H9 (cell line): ENCODE measurements at regions not wholly inside any gene's neighbourhood (a gene's known extent, or its start where the extent isn't known, plus 50 kb on each side); places are given as distances from the start of the nearest gene placed in this dataset.

Experiments used
- DNase-seq: peaks from one replicate; pipeline ENCODE4 v3.0.0-alpha.2; 2017
- H2AFZ ChIP-seq: one replicate; pipeline ENCODE4 v1.6.1; 2013; ENCODE audit warnings: mild to moderate bottlenecking, low read length, control low read depth, moderate library complexity
- H2AK5ac ChIP-seq: 2 replicates; pipeline ENCODE4 v1.6.1; 2013; ENCODE audit warnings: low read length, control low read depth, mixed read lengths; ENCODE audit not compliant: insufficient read length
- H2BK120ac ChIP-seq: one replicate; pipeline ENCODE4 v1.6.1; 2013; ENCODE audit warnings: low read depth, mild to moderate bottlenecking, low read length, control low read depth, inconsistent platforms; ENCODE audit not compliant: poor library complexity, severe bottlenecking
- H2BK12ac ChIP-seq: 2 replicates; pipeline ENCODE4 v1.6.1; 2013; ENCODE audit warnings: low read length, control low read depth, mixed read lengths, low read depth; ENCODE audit not compliant: insufficient read length
- H2BK15ac ChIP-seq: 2 replicates; pipeline ENCODE4 v1.6.1; 2013; ENCODE audit warnings: low read depth, low read length, control low read depth
- H2BK20ac ChIP-seq: one replicate; pipeline ENCODE4 v1.6.1; 2013; ENCODE audit warnings: low read depth, mild to moderate bottlenecking, low read length, control low read depth, inconsistent platforms; ENCODE audit not compliant: poor library complexity, severe bottlenecking
- H2BK5ac ChIP-seq: 2 replicates; pipeline ENCODE4 v1.6.1; 2013; ENCODE audit warnings: low read length, control low read depth, mixed read lengths; ENCODE audit not compliant: insufficient read length
- H3K14ac ChIP-seq: 2 replicates; pipeline ENCODE4 v1.6.1; 2013; ENCODE audit warnings: low read length, control low read depth; ENCODE audit not compliant: insufficient read depth
- H3K18ac ChIP-seq: 2 replicates; pipeline ENCODE4 v1.6.1; 2013; ENCODE audit warnings: low read depth, mild to moderate bottlenecking, mixed read lengths, low read length, control low read depth; ENCODE audit not compliant: insufficient read length
- H3K23ac ChIP-seq: 2 replicates; pipeline ENCODE4 v1.6.1; 2013; ENCODE audit warnings: low read length, control low read depth, mixed read lengths, low read depth; ENCODE audit not compliant: insufficient read length
- H3K23me2 ChIP-seq: 2 replicates; pipeline ENCODE4 v1.6.1; 2013; ENCODE audit warnings: low read depth, mild to moderate bottlenecking, mixed read lengths, low read length, control low read depth; ENCODE audit not compliant: insufficient read length, poor library complexity, severe bottlenecking
- H3K27ac ChIP-seq: 2 replicates; pipeline ENCODE4 v1.5.1; 2013; ENCODE audit warnings: low read length, control low read depth, mixed read lengths, low read depth; ENCODE audit not compliant: insufficient read length
- H3K27me3 ChIP-seq: 2 replicates; pipeline ENCODE4 v1.6.1; 2013; ENCODE audit warnings: low read length, control low read depth, inconsistent platforms; ENCODE audit not compliant: insufficient read depth
- H3K4ac ChIP-seq: 2 replicates; pipeline ENCODE4 v1.6.1; 2013; ENCODE audit warnings: low read depth, mild to moderate bottlenecking, control low read depth, inconsistent platforms, low read length, moderate library complexity
- H3K4me1 ChIP-seq: 2 replicates; pipeline ENCODE4 v1.6.1; 2013; ENCODE audit warnings: low read length, control low read depth, inconsistent platforms; ENCODE audit not compliant: insufficient read depth
- H3K4me2 ChIP-seq: 2 replicates; pipeline ENCODE4 v1.6.1; 2013; ENCODE audit warnings: low read length, control low read depth, mixed read lengths; ENCODE audit not compliant: insufficient read length, insufficient read depth
- H3K56ac ChIP-seq: 2 replicates; pipeline ENCODE4 v1.6.1; 2013; ENCODE audit warnings: low read depth, mild to moderate bottlenecking, mixed read lengths, low read length, control low read depth; ENCODE audit not compliant: insufficient read length
- H3K79me1 ChIP-seq: 2 replicates; pipeline ENCODE4 v1.6.1; 2013; ENCODE audit warnings: low read depth, mild to moderate bottlenecking, moderate library complexity, low read length, control low read depth, inconsistent platforms; ENCODE audit not compliant: insufficient read depth, poor library complexity, severe bottlenecking
- H3K79me2 ChIP-seq: 2 replicates; pipeline ENCODE4 v1.6.1; 2013; ENCODE audit warnings: low read length, control low read depth, inconsistent platforms; ENCODE audit not compliant: insufficient read depth
- H3K9ac ChIP-seq: 2 replicates; pipeline ENCODE4 v1.6.1; 2013; ENCODE audit warnings: low read length, control low read depth, mixed read lengths; ENCODE audit not compliant: insufficient read length; ENCODE audit errors: extremely low read depth
- H3K9me3 ChIP-seq: one replicate; pipeline ENCODE4 v1.6.1; 2013; ENCODE audit warnings: low read depth, low read length, inconsistent platforms; ENCODE audit not compliant: control insufficient read depth
- H3T11ph ChIP-seq: one replicate; pipeline ENCODE4 v1.6.1; 2013; ENCODE audit warnings: mild to moderate bottlenecking, low read length, control low read depth, inconsistent platforms
- H4K20me1 ChIP-seq: one replicate; pipeline ENCODE4 v1.6.1; 2013; ENCODE audit not compliant: control insufficient read depth, insufficient read length, insufficient read depth
- H4K5ac ChIP-seq: 2 replicates; pipeline ENCODE4 v1.6.1; 2013; ENCODE audit warnings: low read depth, mild to moderate bottlenecking, mixed read lengths, low read length, control low read depth; ENCODE audit not compliant: insufficient read length
- H4K8ac ChIP-seq: replicated peaks from 2 replicates; pipeline ENCODE4 v1.6.1; 2013; ENCODE audit warnings: low read length, control low read depth, mixed read lengths, low read depth; ENCODE audit not compliant: insufficient read length
- H4K91ac ChIP-seq: 2 replicates; pipeline ENCODE4 v1.6.1; 2013; ENCODE audit warnings: low read depth, mild to moderate bottlenecking, moderate library complexity, mixed read lengths, low read length, control low read depth; ENCODE audit not compliant: insufficient read length
- H3K27ac Mint-ChIP-seq, 3 experiments: 2 replicates in 2 of 3; 3 replicates in 1 of 3; pipeline ENCODE4 v1.8.0; 2020 to 2021; ENCODE audit warnings: mixed read lengths in 3 of 3, mild to moderate bottlenecking in 1 of 3, moderate library complexity in 1 of 3
- H3K27me3 Mint-ChIP-seq: 2 replicates; pipeline ENCODE4 v1.8.0; 2021; ENCODE audit warnings: low read depth, mild to moderate bottlenecking, moderate library complexity, mixed read lengths
- H3K36me3 Mint-ChIP-seq, 3 experiments: 2 replicates in 2 of 3; 3 replicates in 1 of 3; pipeline ENCODE4 v1.8.0; 2020 to 2021; ENCODE audit warnings: low read depth in 3 of 3, mixed read lengths in 3 of 3; ENCODE audit not compliant: insufficient read depth in 1 of 3
- H3K4me1 Mint-ChIP-seq, 2 experiments: 2 replicates each; pipeline ENCODE4 v1.8.0; 2020; ENCODE audit warnings: mixed read lengths in 2 of 2
- H3K4me3 Mint-ChIP-seq, 2 experiments: 2 replicates in 1 of 2; 3 replicates in 1 of 2; pipeline ENCODE4 v1.8.0; 2020 to 2021; ENCODE audit warnings: mild to moderate bottlenecking in 2 of 2, mixed read lengths in 2 of 2, moderate library complexity in 1 of 2
- H3K9me3 Mint-ChIP-seq, 2 experiments: 2 replicates in 1 of 2; 3 replicates in 1 of 2; pipeline ENCODE4 v1.8.0; 2020; ENCODE audit warnings: mild to moderate bottlenecking in 2 of 2, mixed read lengths in 2 of 2, moderate library complexity in 1 of 2
- WGBS: extraction: QIAGEN DNeasy Blood & Tissue Kit; methylation state at CpG from one replicate; pipeline ENCODE4 v1.1.7; 2013; ENCODE audit warnings: missing lambda C conversion rate, low lambda C conversion rate, mixed read lengths; ENCODE audit not compliant: insufficient read length; ENCODE audit errors: extremely low coverage; 5-methylcytosine and 5-hydroxymethylcytosine counted together
- TF ChIP-seq, protein P1 (sequence below): fragments of 200-600 bp; sonication (generic); conservative IDR thresholded peaks from 3 replicates; pipeline ENCODE4 v1.8.0; 2021; ENCODE audit warnings: antibody characterized with exemption, mild to moderate bottlenecking

GRCh38 chr7:114818501-114818900 is 103.4 kb upstream of the MDFIC start:
- no peak overlapping the region for H2BK5ac ChIP-seq
- TF ChIP-seq, protein P1, sequence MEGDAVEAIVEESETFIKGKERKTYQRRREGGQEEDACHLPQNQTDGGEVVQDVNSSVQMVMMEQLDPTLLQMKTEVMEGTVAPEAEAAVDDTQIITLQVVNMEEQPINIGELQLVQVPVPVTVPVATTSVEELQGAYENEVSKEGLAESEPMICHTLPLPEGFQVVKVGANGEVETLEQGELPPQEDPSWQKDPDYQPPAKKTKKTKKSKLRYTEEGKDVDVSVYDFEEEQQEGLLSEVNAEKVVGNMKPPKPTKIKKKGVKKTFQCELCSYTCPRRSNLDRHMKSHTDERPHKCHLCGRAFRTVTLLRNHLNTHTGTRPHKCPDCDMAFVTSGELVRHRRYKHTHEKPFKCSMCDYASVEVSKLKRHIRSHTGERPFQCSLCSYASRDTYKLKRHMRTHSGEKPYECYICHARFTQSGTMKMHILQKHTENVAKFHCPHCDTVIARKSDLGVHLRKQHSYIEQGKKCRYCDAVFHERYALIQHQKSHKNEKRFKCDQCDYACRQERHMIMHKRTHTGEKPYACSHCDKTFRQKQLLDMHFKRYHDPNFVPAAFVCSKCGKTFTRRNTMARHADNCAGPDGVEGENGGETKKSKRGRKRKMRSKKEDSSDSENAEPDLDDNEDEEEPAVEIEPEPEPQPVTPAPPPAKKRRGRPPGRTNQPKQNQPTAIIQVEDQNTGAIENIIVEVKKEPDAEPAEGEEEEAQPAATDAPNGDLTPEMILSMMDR: no peak
- H2BK20ac ChIP-seq: no peak overlapping the region
- no peaks in the 10 kb centered on the region for H4K20me1 ChIP-seq
- Mint-ChIP-seq H3K36me3 (no peaks in the 10 kb centered on the region; a peak in 2 of 7 replicates), H3K4me3 (no peak overlapping the region), H3K27me3 (no peaks in the 10 kb centered on the region; the same call in 1 of the 2 replicates), H3K4me1 (peaks cover 30 to 33% of the 10 kb centered on the region in 2 experiments), H3K9me3 (peaks cover 3% of the 10 kb centered on the region in 2 experiments; a peak in 2 of 5 replicates), H3K27ac (no peak overlapping the region)
- no peak overlapping the region for H3K14ac ChIP-seq
- H3T11ph ChIP-seq: no peak overlapping the region
- no peak overlapping the region for H2AK5ac ChIP-seq
- H2AFZ ChIP-seq: no peak overlapping the region
- H3K27ac ChIP-seq: no peak overlapping the region
- H3K4me1 ChIP-seq: peaks cover 5% of the 10 kb centered on the region; the same call in 1 of the 2 replicates
- no peak overlapping the region for H4K5ac ChIP-seq
- no peak overlapping the region for H3K23ac ChIP-seq
- no peaks in the 10 kb centered on the region for H3K9me3 ChIP-seq
- H3K79me1 ChIP-seq: no peaks in the 10 kb centered on the region
- H3K56ac ChIP-seq: no peak overlapping the region
- no peak overlapping the region for H4K91ac ChIP-seq
- no peak overlapping the region for H3K4ac ChIP-seq
- no peaks in the 10 kb centered on the region for H3K23me2 ChIP-seq
- H2BK120ac ChIP-seq: no peak overlapping the region
- DNase-seq: no peak
- no peaks in the 10 kb centered on the region for H3K79me2 ChIP-seq
- H3K4me2 ChIP-seq: no peak overlapping the region
- no peak overlapping the region for H3K9ac ChIP-seq
- H4K8ac ChIP-seq: no peak overlapping the region
- no CpG with 5 or more reads among the region's 3 CpGs for WGBS
- H2BK15ac ChIP-seq: no peak overlapping the region
- no peak overlapping the region for H2BK12ac ChIP-seq
- no peaks in the 10 kb centered on the region for H3K27me3 ChIP-seq
- H3K18ac ChIP-seq: no peak overlapping the region
